CD4-positive, alpha-beta T cell treated with Interferon gamma for 1 hour (primary cell): ENCODE measurements at regions not wholly inside any gene's neighbourhood (a gene's known extent, or its start where the extent isn't known, plus 50 kb on each side); places are given as distances from the start of the nearest gene placed in this dataset.

Source experiments
- DNase-seq: peaks from one replicate; pipeline ENCODE4 v3.0.0-alpha.2; 2020

GRCh38 chr18:41022484-41022883 lies 932.5 kb upstream of the PIK3C3 start:
- DNase-seq = no peak

DNA sequence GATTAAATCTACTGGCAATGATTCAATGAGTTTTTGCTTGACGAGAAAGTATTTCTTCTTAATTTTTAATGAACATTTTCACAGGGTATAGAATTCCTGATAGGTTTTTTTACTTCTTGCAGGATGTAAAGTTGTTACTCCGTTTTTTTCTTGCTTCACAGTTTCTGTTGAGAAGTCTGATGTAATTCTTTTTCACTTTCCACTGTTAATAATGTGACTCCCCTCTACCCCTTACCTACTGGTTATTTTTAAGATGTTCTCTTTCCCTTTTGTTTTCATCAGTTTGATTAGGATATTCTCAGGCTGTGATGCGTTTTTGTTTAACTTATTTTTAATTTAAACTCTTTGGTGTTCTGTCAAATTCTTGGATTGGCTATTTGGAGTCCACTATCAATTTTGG lies 933.9 kb upstream of the PIK3C3 start:
- no peak for DNase-seq

DNA sequence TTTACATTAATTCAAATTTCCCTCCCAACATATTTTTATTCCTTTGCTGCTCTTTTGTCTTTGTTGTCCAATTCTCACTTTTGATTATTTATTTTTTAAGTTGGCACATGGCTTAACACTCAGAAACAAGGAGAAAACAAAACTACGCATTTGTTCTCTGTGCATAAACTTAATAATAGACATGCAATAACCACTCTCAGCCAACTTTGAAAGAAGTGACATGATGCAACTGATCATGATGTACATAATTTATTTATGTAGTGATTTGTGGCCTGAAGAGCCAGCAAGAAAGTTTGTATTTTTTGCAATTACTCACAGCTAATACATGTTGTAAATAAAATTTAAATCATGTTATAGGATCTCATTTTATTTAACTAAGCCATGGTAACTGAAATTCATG lies 942.8 kb upstream of the PIK3C3 start:
- DNase-seq = no peak

GRCh38 chr18:41009926-41010325 lies 945.1 kb upstream of the PIK3C3 start:
- no peak for DNase-seq

DNA sequence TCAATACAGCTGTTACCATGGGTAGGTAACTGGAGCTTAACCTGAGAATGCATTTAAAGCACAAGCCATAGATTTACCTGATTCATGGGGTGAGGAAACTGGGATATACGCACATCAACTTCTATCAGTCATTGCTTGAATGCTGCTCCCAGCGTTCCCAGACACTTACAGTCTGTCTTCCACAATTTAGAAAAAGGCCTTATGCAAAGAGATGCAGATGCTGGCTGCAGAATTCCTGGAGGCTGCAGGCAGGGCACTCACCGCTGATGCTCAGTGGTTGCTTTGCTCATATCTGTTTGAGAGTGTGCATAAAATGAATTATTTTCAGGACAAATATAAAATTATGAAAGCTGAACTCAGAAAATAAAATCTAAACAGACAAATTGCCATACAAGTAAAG lies 950.7 kb upstream of the PIK3C3 start:
- no peak for DNase-seq

DNA sequence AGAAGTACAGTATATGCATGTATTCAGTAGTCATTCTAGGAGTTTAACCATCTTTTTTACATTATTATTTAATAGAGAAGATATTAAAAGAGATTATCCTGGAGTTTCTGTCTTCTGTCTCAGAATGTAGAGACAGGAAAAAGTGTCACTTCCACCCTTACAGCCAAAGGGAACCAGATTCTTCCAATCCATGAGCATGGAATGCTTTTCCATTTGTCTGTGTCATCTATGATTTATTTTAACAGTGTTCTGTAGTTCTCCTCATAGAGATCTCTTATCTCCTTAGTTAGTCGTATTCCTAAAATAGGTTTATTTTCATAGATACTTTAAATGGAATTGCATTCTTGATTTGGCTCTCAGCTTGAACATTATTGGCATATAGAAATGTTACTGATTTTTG lies 959.5 kb upstream of the PIK3C3 start:
- DNase-seq = no peak

- DNase-seq = no peak
These were observed 961.7 kb upstream of the PIK3C3 start for GRCh38 chr18:40993363-40993762.

GRCh38 chr18:40987581-40987980 lies 967.5 kb upstream of the PIK3C3 start:
- no peak for DNase-seq

DNA sequence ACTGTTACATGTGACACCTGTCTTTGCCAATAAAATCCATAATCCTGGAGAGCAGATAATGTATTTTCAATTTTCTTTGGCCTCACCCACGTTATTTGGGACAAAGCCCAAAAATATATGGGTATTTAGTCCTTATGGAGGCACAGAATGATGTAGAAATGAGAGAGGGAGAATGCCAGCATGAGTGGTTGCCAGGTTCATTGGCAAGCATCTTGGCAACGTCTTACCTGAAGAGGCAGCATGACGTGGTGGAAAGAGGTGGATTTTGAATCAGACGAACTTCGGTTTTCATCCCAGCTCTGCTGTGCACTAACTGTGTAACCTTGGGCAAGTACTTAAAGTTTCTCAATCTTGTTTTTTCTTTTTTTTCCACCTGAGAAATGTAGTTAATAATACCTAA lies 969.6 kb upstream of the PIK3C3 start:
- DNase-seq = no peak

DNA sequence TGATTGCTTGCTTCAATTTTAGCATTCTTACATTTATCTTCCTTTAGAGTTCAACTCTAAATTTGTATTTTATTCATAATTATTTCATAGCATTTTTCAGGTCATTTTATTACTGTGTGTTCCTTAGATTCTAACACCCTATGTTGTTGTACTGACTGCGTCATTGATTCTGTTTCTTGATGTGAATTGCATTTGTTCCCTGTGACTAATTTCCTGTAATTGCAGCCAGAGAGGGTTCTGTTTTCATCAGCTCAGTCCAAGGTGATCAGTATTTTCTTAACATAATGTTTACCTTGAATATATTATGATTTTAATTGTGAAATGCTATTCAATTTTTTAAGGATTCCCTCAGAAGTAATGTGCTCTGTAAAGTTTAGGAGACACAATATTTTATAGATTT lies 970.2 kb upstream of the PIK3C3 start:
- no peak for DNase-seq

GRCh38 chr18:40983835-40984234 lies 971.2 kb upstream of the PIK3C3 start:
- DNase-seq = no peak

DNA sequence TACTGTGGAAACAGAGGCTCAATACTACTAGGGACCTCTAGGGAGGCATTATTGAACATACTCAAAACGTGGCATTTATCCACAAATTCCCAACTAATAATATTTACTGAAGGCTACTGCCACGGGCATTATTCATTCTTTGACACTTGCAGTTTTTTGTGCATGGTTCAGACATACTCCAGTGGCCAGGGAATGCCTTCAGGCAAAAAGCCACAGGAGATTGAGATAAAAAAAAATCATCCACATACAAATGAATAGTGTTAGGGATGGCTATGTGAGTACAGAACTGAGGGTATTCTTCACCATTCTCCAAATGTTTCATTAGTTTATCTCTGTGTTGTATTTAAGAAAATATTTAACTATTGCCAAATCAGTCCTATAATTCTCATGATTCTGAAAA lies 974.9 kb upstream of the PIK3C3 start:
- DNase-seq = no peak

DNA sequence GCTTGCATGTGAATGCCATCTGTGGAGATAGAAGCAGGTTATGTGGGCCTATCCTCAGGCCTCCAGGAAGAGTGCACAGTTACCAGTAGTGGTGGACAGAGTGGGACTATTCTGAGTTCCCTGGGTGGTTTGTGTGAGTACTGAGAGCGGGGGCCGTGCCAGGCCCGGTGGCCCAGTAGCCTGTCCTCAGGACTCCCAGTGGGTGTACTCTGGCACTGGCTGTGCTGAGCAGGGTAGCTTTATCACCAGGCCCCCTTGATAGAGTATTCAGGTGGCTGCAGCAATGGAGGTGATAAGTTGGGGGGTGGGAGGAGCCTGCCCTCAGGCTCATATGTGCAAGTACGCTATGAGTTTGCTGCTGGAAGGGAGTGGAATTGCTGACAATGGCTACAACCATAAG lies 979.0 kb upstream of the PIK3C3 start:
- no peak for DNase-seq

GRCh38 chr18:40974448-40974847 lies 980.6 kb upstream of the PIK3C3 start:
- no peak for DNase-seq

DNA sequence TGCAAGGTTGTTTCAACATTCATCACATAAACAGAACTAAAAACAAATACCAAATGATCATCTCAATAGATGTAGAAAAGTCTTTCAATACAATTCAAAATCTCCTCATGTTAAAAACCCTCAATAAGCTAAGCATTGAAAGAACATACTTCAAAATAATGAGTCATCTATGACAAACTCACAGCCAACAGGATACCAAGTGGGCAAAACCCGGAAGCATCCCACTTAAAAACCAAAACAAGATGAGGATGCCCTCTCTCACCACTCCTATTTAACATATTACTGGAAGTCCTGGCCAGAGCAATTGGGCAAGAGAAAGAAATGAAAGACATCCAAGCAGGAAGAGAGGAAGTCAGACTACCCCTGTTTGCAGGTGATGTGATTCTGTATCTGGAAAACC lies 992.2 kb upstream of the PIK3C3 start:
- DNase-seq = no peak

DNA sequence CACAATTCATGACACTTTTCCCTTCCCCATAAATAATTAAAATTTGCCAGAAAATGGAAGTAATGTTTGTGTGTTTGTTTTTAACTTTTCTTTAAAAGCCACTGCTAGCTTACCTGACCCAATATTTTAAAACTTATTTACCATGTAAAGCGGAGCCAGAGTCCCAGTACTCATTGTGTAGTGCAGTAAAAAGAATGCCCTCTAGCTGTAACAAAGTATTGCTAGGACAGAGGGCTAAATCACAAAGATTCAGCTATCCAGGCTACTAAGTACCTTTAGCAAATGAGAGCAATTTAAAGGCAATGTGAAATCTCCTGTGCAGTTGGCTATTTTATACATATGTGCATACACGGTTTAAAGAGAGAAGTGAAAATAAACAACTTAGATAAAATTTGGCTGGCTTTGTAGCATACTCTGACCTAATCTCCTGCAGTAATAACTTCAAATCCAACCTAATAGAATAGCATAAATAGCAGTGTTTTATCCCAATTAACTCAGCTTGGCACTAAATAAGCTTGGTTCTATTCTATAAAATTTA lies 997.4 kb upstream of the PIK3C3 start:
- DNase-seq = no peak

- no peak for DNase-seq
These were observed 998.8 kb upstream of the PIK3C3 start for GRCh38 chr18:40956213-40956612.

GRCh38 chr18:40955351-40955750 lies 999.7 kb upstream of the PIK3C3 start:
- DNase-seq = no peak

- no peak for DNase-seq
These were observed 1005.7 kb upstream of the PIK3C3 start for GRCh38 chr18:40949114-40949950.

DNA sequence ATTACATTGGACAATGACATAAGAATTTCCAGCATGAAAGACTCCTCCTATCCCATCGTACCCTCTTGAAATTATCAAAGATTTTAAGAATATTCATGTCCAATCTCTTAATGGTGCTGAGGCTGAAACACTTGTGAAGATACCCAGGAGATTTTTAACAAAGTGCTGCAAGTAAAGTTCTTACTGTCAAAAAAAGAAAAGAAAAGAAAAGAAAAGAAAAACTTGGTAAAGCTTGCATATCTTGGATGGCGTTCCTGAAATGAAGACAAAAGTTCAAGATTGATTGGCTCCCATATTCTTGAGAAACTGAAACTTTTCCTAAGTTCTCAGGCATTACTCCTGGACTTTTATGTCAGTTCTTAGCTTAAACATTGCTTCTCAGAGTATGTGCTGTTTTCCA lies 1010.5 kb upstream of the PIK3C3 start:
- no peak for DNase-seq

DNA sequence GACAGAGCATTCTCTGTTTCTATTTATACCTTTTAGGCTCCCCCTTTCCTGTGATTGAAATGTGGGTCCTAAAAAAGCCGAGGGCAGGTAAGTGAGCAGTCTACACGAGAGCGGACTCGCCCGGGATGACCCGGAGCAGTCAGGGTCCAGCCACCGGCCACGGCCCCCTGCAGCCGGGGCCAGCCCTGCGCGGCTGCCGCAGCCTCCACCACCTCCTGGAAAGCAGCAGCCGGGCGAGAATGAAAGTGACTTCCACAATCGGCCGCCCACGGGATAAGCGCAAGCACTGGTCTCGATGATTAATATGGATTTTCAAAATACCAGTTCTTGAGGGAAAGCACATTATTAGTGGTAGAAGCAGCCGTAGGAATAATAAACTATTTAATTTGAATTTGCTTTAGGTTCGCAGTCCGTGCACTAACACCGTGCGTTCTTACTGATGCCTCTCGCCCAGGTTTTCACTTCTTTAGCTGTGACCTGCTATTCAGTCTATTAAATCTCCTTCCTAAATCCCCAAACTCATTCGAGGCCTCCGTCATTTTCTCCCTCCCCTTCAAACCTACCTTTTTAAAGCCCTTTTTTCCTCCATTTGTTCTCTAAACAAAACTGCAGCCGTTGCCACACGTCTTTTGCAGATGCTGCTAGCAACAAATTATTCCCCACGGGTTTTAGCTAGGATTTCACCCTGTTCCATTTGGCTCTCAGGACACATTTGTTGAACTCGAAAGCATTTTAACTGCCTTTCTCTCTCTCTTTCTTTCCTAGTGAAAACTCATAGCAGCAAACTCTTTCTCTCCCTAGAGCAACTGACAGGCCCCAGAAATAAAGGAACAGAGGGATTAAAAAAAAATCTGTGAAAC lies 1015.1 kb upstream of the PIK3C3 start:
- DNase-seq = no peak

DNA sequence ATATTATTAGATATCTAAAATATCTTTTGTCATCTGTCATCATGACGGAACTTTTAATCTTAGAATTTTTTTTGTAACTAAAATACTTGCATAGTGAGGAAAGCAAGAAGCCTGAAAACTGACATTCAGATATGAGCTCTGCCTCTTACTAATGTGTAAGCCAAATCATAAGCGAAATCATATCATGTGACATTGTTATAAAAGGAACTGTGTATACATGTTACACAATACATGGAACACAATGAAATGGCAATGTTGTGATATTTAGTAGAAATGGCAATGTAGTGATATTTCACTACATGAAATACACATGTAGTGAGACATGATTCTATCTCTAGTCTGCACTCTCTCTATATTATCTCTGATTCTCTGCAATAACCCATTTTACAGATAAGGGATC lies 1016.4 kb upstream of the PIK3C3 start:
- no peak for DNase-seq

GRCh38 chr18:40937386-40937785 lies 1017.6 kb upstream of the PIK3C3 start:
- DNase-seq = no peak

DNA sequence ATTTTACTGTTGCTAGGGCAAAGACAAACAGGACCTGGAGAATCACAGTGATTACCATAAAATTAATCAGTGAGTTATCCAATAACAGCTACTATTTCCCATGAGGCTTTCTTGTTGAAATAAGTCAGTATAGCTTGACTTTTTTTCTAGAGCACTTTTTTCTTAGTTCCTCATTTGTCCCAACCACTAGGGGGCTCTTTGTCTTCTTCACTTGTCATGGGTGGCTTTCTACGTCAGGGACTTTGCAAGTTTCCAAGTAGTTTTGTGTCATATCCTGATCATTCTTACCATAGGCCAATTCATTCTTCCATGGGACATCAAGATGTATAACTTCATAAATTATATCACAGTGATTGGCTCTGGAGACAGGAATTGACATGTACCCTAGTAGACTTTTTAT lies 1019.6 kb upstream of the PIK3C3 start:
- no peak for DNase-seq
